Left lung (tissue), 4 donors: ENCODE measurements at regions not wholly inside any gene's neighbourhood (a gene's known extent, or its start where the extent isn't known, plus 50 kb on each side); places are given as distances from the start of the nearest gene placed in this dataset.

Experiments
- ATAC-seq: fragments of 200-7000 bp; cut with Tn5 transposase; one replicate; pipeline ENCODE4 v1.9.1; 2020; ENCODE audit warnings: moderate library complexity
- DNase-seq, 4 donors: peaks; one replicate each; pipeline ENCODE4 v3.0.0-alpha.2; 2013 to 2020
- H3K27ac ChIP-seq, 2 donors: fragments of 200-600 bp; sonication (generic) in 1 of 2; one replicate each; pipeline versions ENCODE4 v1.5.0 to v1.8.0; 2020 to 2021
- H3K27me3 ChIP-seq, 2 donors: fragments of 200-600 bp; sonication (generic) in 1 of 2; one replicate each; pipeline versions ENCODE4 v1.5.0 to v1.8.0; 2020 to 2021
- H3K36me3 ChIP-seq, 2 donors: fragments of 200-600 bp; sonication (generic) in 1 of 2; one replicate each; pipeline versions ENCODE4 v1.5.0 to v1.8.0; 2020 to 2021
- H3K4me1 ChIP-seq, 2 donors: fragments of 200-600 bp; one replicate each; pipeline ENCODE4 v1.8.0; 2021
- H3K4me3 ChIP-seq, 2 donors: fragments of 200-600 bp; sonication (generic) in 1 of 2; one replicate each; pipeline versions ENCODE4 v1.5.0 to v1.8.0; 2020 to 2021; ENCODE audit warnings: mild to moderate bottlenecking in 1 of 2
- H3K9me3 ChIP-seq, 2 donors: fragments of 200-600 bp; sonication (generic) in 1 of 2; one replicate each; pipeline versions ENCODE4 v1.5.0 to v1.8.0; 2020 to 2021
- CTCF ChIP-seq, 2 donors: fragments of 200-600 bp; sonication (generic) in 1 of 2; IDR thresholded peaks; one replicate each; pipeline versions ENCODE4 v1.5.0 to v1.8.0; 2021; ENCODE audit warnings: antibody characterized with exemption in 2 of 2
- intact Hi-C, 2 donors: fragments of 100-400 bp; cut with DNase I; formaldehyde crosslinking; loops; one replicate each; pipeline versions ENCODE4 v1.11.2 to v1.14.2; 2022
- donor health status: DM: no; HTN: yes; CAD: no.
- donor health status: DM: no; HTN: no; CAD: no.

- intact Hi-C loops: no loop called here
- ATAC-seq (no peak), DNase-seq (no peak)
- Histone ChIP-seq H3K9me3 (no peaks in the 10 kb centered on the region), H3K27me3 (no peaks in the 10 kb centered on the region), H3K4me3 (no peak overlapping the region), H3K27ac (no peak overlapping the region), H3K4me1 (no peaks in the 10 kb centered on the region), H3K36me3 (no peaks in the 10 kb centered on the region)
- TF ChIP-seq CTCF (IDR thresholded peaks at IDR 0.05): no peak
Observed at GRCh38 chr18:64398320-64398719, 249.4 kb upstream of the LINC00305 start.

- intact Hi-C loops: no loop called here
- no peaks in the 10 kb centered on the region for H3K27me3 ChIP-seq
- H3K9me3 ChIP-seq: no peaks in the 10 kb centered on the region
- no peaks in the 10 kb centered on the region for H3K4me1 ChIP-seq
- H3K4me3 ChIP-seq: no peak overlapping the region
- ATAC-seq (no peak), DNase-seq (peak in 1 of 4 donors; percentile 38)
- H3K27ac ChIP-seq: no peak overlapping the region
- H3K36me3 ChIP-seq: no peaks in the 10 kb centered on the region
- TF ChIP-seq CTCF (IDR thresholded peaks at IDR 0.05): no peak
Observed at GRCh38 chr18:64392202-64392601, 243.3 kb upstream of the LINC00305 start.

- ATAC-seq (no peak), DNase-seq (no peak)
- Histone ChIP-seq H3K4me1 (no peaks in the 10 kb centered on the region), H3K36me3 (no peaks in the 10 kb centered on the region), H3K4me3 (no peak overlapping the region), H3K9me3 (no peaks in the 10 kb centered on the region), H3K27ac (no peak overlapping the region), H3K27me3 (no peaks in the 10 kb centered on the region)
- TF ChIP-seq CTCF (IDR thresholded peaks at IDR 0.05): no peak
- intact Hi-C loops: no loop called here
Observed at GRCh38 chr18:64384101-64384500, 235.2 kb upstream of the LINC00305 start.

GRCh38 chr18:64380117-64380516 lies 231.2 kb upstream of the LINC00305 start:
- Histone ChIP-seq H3K9me3 (peaks cover 0 to 17% of the 10 kb centered on the region in 2 donors), H3K27me3 (no peaks in the 10 kb centered on the region), H3K27ac (no peak overlapping the region), H3K4me1 (no peaks in the 10 kb centered on the region), H3K36me3 (no peaks in the 10 kb centered on the region), H3K4me3 (no peak overlapping the region)
- DNase-seq (no peak), ATAC-seq (no peak)
- no peak for TF ChIP-seq CTCF (IDR thresholded peaks at IDR 0.05)
- intact Hi-C loops: no loop called here

- no peak for TF ChIP-seq CTCF (IDR thresholded peaks at IDR 0.05)
Observed at GRCh38 chr18:64379662-64380061, 230.8 kb upstream of the LINC00305 start.

More at GRCh38 chr18:64379662-64380061, 230.8 kb upstream of the LINC00305 start:
- DNase-seq: no peak
- Histone ChIP-seq H3K36me3 (no peaks in the 10 kb centered on the region), H3K27ac (no peak overlapping the region), H3K4me1 (no peaks in the 10 kb centered on the region), H3K9me3 (peaks cover 0 to 21% of the 10 kb centered on the region in 2 donors), H3K27me3 (no peaks in the 10 kb centered on the region), H3K4me3 (no peak overlapping the region)
- intact Hi-C loops: no loop called here
- ATAC-seq: no peak
